GM21737 (cell line): ENCODE measurements at regions not wholly inside any gene's neighbourhood (a gene's known extent, or its start where the extent isn't known, plus 50 kb on each side); places are given as distances from the start of the nearest gene placed in this dataset.
A peak's percentile ranks its signal among the peaks of the same experiment; 100 is the strongest.

Source experiments
- ATAC-seq: cut with Tn5 transposase; IDR thresholded peaks from one replicate; pipeline ENCODE4 v1.9.1; 2021; ENCODE audit warnings: mild to moderate bottlenecking, moderate library complexity; ENCODE audit not compliant: unreplicated experiment

DNA sequence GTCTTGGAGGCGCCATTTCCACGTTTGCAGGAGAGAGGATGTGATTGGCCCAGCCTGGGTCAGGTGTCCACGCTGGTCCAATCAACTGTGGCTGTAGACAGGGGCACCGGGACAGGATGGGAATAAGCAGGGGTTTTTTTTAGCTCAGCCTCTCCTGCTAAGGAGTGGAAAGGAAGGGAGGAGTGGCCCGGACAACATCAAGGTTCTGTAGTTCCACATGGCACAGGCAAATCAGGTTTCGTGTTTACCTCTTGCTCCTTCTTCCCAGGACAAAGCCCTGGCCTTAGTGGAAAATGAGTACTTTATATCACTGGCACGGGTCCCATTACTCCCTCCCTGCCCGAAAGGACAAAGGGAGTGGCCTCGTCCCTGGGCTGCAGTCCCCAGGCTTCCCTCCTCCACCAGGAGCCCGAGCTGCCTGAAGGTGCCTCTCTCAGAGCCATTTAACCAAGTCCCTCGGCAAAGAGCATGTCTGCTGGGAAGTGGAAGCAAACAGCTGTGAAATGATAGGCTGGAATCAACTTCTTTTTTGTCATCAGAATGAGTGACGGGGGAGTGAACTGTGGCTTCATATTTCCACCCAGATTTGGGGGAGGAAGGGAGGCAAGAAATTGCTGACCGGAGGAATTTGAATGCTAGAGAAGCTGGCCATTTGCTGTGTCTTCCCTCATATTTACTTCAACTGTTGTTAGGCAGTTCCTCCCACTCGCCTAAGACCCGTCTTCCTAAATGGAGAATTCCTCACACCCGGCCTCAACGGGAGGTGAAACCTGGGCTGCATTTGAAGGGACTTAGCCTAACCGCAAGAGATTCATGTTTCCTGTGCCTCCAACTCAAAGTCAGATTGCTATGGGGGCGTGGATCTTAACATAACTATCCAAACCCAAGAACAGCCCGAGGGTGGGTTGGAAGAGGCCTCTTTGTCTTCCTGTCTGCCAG is 84.9 kb upstream of the SLC44A3 start:
- ATAC-seq = no peak

DNA sequence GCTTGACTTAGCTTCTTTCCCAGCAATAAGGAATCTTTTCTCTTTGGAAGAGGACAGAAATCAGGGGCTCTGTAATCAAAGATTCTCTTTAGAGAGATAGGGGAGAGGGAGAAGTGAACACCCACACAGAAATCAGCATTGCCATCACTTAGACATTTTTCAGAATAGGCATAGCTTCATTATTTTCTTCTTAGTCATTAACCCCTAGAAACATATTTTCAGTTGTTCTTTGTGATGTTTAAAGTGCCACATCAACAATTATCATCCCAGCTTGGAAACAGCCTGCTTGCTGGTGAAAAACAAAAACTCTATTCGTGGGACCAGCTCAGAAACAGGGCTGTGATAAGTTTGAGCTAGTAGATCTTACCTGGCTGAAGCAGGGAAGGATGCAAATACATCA is 88.3 kb upstream of the SLC44A3 start:
- ATAC-seq = no peak

DNA sequence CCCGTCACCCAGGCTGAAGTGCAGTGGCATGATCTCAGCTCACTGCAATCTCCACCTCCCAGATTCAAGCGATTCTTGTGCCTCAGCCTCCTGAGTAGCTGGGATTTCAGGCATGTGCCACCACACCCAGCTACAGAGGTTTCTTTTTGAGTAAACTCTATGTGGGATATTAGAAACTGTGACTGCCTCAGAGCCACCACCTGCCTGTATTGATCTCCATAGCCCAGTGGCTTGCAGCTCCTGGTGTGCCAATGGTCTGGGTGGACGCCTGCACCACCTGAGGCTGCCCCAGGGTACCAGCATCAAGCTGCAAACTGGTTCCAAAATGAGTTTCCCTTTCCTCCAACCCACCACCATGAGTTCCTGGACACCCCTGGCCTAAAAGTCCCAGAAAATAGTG is 89.7 kb upstream of the SLC44A3 start:
- ATAC-seq = no peak

DNA sequence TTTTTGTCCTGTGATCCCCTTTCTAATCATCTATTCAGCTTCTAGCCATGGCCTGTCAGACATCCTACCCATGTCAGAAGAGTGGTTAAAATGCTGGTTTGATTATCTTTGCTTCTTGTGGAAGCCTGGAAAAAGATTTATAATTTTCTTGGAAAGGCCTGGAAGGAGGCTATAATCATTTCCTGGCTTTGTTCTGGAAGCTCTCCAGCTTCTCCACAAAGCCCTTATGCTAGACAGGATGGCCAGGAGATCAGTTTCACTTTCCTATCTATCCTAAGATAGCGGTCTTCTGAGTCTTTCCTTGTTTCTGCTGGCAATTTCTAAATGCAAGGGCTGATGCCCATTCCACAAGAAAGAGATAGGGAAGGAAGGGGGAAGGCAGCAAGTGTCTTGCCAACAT is 90.9 kb upstream of the SLC44A3 start:
- ATAC-seq = no peak

DNA sequence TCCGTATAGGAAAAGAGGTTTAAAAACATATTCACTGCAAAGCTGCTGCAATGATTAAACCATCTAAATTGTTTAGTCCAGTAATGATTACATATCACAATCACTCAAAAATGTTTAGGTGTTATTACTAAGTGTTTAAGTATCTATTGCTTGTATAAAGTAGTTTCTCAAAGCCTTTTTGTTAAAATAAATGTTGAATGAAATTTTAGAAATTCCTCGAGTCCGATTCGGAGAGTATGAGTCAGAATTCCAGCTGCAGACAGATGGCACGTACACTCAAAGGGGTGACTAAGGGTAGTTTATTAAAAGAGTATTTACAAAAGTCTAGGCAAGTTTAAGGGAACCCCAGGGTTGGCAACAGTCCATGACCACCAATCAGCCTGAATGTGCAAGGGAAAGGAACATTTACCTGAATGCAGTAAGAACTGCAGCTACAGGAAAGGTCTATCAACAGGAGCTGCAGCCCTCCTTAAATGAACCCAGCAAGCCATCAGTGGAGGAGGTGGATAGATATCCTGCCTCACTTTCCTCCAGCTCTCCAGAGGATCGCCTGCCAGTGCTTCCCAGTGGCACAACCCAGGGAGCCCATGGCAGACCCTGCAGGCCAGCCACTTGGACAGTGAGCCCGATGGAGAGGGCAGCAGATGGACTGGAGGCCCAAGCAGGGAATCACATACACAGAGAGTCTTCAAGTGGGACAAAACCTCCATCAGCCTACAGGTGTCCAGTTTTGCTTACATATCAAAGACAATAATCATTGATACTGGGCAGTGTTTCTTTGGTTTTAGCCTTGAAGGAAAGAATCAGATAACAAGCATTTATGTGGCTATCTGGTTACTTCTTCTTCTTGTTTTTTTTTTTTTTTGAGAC is 92.1 kb upstream of the SLC44A3 start:
- no peak for ATAC-seq

DNA sequence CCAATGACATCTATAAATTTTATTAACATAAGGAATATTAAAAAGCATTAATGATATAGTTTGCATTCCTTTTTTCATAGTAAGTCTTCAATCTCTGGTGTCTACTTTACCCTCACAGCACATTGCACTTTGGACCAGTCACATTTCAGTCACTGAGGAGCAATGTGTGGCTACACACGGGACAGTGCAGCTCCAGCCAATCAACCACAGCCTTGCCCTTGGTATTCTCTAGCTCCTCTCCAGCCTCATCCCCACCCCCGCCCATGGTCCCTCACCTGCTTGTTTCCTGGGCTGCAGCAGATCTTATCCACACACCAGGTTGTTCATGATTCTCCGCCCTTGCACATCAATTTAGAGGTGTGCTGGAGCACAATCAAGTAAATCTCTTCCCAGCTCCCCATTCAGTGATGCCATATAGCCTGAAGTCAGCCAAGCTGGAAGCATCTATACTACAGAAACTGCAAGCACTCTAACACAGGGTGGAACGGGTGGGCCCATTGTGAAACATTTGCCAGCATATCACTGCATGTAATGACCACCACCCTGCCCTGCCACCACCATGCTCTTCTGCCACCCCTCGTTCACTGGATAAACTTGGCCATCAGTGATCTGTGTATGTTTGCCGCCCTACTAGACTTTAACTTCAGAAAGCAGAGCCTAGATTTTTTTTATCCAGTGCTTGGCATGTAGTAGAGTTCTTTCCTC is 93.0 kb upstream of the SLC44A3 start:
- ATAC-seq = no peak

DNA sequence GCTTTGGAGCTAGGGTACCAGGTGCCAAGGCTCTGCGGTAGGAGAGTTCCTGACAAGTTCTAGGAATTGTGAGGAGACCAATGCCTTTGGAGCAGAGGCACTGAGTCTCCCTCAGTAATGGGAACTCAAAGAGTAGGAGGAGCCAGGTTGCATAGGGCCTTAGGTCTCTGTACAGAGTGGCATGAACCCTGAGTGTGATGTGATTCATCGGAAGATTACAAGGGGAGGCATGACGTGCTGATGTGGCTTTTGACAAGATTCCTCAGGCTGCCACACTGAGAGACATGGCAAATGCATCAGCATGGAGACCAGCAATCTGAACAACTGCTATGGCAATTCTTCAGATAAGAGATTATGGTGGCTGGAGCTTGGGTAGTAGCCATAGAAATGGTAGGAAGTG is 94.6 kb upstream of the SLC44A3 start:
- ATAC-seq = no peak

DNA sequence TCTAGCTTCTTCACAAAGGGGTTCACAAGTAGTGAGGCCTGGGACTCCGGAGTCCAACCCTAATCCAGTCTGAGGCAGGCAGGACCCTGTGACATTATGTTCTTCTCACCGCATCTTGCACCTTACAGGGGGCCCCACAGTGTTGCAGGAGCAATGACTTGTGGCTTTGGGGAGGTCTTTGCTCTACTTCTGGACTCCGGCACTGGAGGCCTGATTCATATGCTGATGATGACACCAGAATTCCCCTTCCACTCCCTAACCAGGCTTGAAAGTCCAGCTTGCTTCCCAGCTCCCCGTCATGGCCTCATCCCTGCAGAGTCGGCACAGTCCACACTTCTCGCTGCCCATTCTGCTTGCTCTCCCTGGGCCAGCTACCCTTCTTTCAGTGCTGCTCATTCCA is 96.3 kb upstream of the SLC44A3 start:
- no peak for ATAC-seq

DNA sequence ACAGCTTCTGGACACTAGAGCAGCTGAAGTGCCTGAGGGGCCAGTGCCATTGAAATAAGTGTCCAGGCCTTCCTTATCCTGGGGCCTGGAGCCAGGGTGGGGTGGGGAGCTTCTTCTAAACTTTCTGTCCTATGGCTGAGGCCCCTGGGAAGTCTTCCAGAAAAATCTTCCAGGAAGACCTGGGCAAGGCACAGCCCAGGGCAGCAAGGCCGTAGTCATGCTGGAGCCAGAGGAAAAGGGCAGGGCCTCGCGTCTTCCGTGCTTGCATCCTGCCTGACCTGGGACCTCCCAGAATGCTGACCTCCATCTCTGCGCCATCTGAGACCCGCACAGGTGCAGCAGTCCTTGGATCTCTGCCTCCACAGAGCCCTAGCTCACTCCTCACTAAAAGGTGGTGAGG is 96.7 kb upstream of the SLC44A3 start:
- ATAC-seq = no peak

DNA sequence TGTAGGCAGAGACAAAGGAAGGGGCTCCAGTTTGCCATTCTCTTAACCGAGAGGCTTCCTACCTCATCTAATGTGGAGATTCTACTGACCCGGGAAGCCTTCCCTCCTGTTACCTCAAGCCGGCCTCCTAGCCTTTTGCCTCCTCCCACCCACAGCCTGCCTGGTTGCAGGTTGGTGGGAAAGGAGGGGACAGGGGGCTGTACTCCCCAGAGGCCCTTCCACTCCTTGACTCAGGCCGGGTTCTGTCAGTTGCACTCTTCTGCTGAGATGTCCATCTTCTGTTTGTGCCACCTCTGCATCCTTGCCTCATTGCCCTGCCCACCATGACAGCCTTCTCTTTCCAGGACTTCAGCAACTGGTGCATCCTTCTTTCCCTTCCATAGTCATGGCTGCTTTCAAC is 98.0 kb upstream of the SLC44A3 start:
- no peak for ATAC-seq

DNA sequence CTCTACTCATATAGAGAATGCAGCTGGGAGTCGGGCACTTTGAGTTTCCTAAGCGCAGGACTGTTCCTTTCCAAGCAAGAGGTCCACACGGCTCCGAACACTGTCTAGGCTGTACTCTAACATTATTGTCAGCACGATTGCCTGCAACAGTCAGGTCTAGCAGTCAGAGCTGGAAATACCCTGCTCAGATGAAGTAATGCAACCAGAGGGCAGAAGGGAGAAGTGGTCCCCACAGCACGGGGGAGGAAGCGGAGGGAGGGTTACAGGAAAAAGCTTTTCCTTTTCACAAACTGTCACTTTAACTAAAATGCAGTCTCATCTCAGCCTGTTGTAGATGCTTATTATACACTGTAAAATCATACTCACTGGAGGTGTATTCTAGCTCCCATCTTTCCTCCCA is 98.9 kb upstream of the SLC44A3 start:
- no peak for ATAC-seq

DNA sequence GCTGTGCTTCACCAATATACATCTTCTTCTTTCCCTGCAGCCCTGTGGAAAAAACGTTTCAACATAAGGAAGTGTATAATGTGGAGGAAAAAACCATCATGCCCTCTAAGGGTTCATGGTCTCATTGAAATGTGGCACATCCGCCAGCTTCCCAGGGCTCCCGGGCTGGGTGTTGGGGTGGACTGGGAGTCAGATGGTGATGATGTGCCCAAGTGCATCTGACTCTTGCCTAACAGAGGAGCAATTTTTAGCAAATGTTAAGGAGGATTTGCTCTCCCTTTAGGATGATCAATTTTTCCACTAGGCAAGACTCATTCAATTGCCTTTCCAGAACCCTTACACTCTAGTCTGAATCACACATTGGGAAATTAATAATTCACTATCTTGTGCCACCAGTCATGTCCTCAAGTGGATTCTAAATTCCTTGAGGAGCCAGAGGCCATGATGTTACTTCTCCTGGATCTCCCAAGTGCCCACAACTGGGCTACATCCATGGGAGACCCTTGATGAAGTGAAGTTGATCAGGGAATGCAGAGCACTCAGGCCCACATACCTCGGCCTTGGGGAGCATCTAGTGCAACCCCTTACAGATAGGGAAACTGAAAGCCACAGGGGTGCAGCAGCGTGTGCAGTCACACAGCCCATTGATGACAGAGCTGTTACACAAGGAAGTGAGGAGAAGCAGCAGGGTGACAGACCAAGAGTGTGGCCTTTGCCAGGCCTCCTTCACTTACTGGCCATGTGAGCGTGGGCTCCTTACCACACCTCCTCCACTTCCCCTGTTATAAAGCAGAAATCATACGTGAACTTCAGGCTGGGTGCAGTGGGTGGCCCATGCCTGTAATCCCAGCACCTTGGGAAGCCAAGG is 100.0 kb upstream of the SLC44A3 start:
- peak; percentile 99 for ATAC-seq

DNA sequence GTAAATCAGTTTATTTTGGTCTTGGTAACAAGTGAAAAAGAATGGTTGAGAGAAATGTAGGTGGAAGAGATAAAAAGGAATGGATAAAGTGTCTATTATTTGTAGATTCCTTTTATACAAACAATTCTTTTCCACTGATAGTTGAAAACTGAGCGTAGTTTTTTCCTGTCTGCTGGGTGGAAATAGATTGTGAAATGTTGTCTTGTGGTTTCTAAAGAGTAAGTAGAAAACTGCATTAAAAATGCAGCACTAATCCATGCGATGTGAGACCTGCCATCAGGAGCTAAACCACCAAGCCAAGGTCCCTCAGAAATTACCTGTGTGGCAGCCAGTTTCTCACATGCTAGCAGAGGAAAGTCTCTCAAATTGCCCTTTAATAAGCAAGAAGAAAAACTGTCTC is 103.2 kb upstream of the SLC44A3 start:
- ATAC-seq = no peak

DNA sequence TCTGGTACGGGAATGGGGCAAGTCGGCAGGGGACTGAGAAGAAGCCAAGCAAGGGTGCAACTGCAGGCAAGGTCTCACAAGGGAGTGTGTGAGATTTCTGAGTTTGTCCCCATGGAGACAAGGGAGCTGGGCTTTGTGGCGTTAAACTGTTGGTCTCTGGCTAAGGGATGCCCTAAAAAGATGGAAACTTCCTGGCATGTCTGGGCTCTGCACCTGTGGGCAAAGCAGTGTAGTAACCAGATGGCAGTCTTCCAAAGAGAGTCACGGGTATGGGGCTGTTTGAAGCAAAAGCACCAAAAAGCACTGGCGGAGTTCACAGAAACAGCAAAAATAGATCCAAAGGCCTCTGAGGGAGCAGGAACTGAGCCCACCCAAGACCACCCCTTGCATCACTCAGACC is 104.8 kb upstream of the SLC44A3 start:
- no peak for ATAC-seq

DNA sequence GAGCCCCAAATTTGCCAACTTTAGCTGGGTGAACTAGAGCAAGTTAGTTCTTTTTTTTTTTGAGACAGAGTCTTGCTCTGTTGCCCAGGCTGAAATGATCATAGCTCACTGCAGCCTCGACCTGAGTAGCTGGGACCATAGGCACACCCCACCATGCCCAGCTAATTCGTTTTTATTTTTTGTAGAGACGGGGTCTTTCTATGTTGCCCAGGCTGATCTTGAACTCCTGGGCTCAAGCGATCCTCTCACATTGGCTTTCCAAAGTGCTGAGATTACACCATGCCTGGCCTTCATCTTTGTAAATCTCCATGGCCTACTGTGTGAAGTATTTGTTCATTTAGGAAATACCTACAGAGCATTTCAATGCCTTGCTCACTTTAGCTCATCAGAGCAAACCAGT is 105.6 kb upstream of the SLC44A3 start:
- no peak for ATAC-seq

DNA sequence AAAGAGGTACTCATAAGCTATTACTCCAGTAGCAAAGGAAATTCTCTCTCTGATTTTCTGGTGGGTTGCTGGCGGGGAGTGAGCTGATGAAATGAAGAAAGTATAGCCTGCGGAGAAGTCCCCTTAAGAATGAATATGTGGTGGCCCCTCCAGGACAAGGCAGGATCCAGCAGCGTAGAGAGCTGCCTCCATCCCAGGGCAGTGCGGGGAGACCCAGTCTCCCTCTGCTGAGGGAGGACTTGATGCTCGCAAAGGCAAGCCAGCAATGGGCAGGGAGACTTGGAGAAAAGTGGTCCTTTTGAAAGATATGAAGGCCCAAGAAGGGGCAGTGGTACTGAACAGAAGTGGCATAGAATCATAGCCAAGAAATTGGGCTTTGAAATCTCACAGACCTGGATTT is 106.0 kb upstream of the SLC44A3 start:
- no peak for ATAC-seq

DNA sequence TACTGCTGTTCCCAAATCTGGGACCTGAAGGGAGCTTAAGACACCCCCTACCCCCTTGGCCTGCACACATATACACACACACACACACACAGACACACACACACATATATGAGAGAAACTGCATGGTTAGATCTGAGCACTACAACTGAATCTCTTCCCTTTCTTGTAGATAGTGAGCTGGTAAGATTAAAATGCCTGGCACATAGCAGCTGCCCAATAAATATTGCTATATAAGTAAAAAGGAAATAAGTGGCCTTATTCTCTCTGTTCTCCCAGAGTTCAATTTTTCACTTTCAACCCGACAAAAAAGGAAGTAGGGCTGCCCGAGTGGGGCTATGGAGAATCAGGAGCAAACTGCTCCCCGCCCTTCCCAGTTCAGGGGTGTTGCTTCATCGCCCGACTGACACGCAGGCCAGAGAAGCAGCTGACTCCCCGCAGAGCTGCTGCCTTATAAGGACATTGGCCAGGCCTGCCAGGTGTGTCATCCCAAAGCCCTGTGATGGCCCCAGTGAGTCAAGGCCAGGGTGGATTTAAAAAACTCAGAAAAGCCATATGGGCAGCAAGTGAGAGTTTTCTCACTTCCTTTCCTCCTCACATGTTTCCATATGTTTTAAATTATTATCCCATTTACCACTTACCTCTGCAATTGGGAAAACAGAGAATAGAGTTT is 106.5 kb upstream of the SLC44A3 start:
- ATAC-seq = peak; percentile 83

DNA sequence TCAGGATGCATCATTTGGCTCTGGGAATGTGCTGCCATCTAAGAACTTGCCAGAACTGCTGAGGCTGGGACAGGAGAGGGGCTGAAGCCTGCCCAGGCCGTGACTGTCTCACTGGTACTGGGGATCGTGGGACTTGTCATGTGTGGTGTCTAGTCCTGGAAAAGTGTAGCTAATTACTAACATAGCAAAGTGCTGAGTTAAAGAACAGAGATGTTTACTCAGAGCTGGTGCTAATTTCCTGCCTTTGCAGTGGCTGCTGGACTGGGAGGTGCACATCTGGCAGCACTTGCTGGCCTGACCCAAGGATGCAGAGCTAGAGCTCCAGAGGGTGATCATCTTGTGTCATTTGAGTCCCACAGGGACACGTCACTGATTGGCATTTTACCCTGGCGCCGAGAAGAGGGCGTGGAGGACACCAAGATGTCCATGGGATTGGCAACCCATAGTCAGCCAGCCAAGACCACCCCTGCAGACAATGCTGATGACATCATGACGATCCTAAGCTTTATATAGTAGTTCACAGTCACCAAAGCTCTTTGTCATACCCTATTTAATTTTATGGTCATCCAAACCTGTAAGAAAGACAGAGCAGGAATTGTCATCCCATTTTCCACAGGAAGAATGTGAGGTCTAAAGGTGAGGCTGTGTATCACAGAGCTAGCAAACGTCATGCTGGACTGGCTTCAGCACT is 110.1 kb upstream of the SLC44A3 start:
- no peak for ATAC-seq

DNA sequence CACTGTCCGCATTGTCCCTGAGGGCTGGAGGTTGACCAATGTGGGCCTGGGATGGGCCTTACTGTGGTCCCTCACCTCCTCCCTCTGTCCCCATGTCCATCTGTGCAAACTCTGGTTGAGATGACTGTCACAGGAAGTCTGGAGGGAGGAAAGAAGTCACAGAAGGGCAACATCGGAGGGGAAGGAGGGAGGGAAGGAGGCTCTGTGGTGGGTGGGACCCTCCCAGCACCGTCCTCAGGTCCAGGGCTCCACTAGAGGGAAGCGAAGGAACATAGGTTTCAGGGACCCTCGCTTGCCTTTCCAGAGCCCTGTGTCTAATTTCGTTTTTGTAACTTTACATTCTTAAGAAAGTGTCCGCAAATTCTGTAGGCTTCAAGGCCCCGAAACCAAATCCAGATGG is 111.3 kb upstream of the SLC44A3 start:
- ATAC-seq = no peak
